ENCODE measurements at regions not wholly inside any gene's neighbourhood (a gene's known extent, or its start where the extent isn't known, plus 50 kb on each side); places are given as distances from the start of the nearest gene placed in this dataset.

DNA sequence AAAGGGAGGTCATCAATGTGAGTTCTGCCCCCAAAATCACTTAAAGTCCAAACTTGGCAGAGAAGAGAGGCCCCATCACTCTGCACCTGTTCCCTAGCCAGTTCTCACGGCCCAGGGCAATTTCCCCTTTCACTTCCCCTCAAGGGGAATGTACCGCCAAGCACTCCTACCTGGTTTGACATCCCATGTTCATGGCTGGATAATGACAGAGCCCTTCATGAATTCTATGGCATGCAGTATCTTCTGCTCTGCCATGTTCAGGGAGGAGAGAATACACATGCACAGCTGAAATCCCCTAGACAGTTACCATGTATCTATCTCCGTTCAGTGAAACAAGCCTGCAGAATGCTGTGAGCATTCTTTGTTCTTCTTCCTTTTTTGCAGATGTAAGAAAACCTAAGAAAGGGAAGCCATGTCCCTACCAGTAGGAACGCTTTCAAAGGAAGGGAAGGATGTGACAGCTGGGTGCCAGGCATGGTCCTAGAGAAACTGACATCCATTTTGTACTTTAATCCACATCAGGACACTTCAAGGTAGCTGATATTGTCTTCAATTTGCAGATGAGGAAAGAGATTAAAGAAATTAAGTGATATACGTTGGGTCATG, 79.8 kb upstream of the ARID1B start:
- TF ChIP-seq, protein P1, sequence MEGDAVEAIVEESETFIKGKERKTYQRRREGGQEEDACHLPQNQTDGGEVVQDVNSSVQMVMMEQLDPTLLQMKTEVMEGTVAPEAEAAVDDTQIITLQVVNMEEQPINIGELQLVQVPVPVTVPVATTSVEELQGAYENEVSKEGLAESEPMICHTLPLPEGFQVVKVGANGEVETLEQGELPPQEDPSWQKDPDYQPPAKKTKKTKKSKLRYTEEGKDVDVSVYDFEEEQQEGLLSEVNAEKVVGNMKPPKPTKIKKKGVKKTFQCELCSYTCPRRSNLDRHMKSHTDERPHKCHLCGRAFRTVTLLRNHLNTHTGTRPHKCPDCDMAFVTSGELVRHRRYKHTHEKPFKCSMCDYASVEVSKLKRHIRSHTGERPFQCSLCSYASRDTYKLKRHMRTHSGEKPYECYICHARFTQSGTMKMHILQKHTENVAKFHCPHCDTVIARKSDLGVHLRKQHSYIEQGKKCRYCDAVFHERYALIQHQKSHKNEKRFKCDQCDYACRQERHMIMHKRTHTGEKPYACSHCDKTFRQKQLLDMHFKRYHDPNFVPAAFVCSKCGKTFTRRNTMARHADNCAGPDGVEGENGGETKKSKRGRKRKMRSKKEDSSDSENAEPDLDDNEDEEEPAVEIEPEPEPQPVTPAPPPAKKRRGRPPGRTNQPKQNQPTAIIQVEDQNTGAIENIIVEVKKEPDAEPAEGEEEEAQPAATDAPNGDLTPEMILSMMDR (IDR thresholded peaks at IDR 0.05) = no peak
- TF ChIP-seq EP300 (IDR thresholded peaks at IDR 0.05) = no peak
